ENCODE measurements at regions not wholly inside any gene's neighbourhood (a gene's known extent, or its start where the extent isn't known, plus 50 kb on each side); places are given as distances from the start of the nearest gene placed in this dataset.
A peak's percentile ranks its signal among the peaks of the same experiment; 100 is the strongest.
"Not testable (repeated sequence)": the region's sequence is repeated elsewhere in the genome, so short reads cannot be mapped to it uniquely, and the experiment has no call there.

DNA sequence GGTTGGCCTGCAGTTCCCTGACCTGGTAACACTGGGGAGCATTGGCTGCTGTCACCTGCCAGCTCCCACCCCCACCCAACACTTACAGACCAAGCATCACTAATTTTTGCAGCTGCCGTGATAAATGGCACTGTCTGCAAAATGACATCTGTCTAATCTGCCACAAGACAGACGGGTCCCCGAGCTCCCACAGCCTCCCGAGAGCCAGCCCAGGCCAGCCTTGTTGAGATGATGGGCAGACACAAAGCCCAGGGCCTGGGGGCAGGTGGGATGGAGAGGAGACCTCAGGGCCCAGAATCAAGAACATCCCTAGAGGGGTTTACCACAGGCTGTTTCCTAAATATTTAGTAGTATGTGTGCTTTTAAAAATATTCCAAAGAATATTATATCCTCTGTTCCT is 203.4 kb downstream of the TBC1D2B start:
- in situ Hi-C loops (cut with MboI; ENCODE audit: low pct_unique_long_range_greater_than_20kb in 2 of 9, low sequenced_read_pairs in 9 of 9, unreplicated experiment in 9 of 9): loop anchor here in 2 of 9 experiments (25.0 kb wide), 1 partner anchor 762 kb away; no protein-coding TSS in a partner anchor
- Histone ChIP-seq H3K27ac (no peak overlapping the region), H3K4me3 (no peak overlapping the region), H3K4me1 (replicated peaks in 1 of 2) (peaks cover 18 to 25% of the 10 kb centered on the region in 2 donors)
- ATAC-seq (replicated peaks in 6 of 8): no peak
- 81 to 95% (median 94%) methylated on average over 3 of the region's 4 CpGs; no CpG with 5 or more reads in 7 of the 10 experiments for WGBS, 10 experiments

DNA sequence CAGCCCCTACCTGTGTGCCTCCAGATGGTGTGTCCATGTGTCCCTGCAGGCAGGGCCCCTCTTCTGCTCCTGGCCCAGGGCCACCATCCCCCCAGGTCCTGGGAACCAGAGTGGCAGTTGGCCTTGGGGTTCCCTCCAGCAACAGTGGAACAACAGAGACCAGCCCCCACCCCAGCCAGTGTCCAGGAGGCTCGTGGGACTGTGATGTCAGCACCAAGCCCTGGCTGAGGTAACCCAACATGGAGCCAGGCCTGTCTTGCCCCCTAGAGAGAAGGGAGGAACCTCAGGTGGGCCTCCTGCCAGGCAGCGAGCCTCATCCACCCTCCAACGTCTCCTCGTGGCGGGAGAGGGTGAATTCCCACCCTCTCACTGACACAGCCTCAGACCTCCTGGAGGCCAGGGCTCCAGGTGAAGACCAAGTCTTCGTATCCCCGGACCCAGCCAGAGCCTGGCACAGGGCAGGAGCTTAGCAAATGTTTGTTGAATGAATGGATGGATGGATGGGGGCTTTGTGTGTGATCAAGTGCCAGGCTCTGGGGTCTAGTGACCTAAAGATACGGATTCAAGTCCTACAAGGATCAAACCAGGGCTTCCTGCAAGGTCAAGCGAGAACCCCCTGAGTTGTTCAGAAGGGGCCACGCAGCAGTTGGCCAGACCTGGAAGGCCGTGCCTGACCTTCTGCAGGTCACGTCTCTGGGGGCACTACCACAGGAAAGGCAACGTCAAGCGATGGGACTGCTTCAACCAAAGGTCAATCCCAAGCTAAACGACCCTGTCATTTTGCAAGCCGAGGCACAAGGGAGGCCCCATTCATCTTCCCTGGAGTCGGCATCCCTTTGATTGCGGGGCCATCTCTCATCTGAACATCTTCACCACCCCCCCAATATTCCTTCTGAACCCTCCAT is 204.7 kb downstream of the TBC1D2B start:
- H3K4me3 ChIP-seq; ATAC-seq (replicated peaks in 6 of 8); H3K27ac ChIP-seq: not testable (repeated sequence)
- in situ Hi-C loops (cut with MboI; ENCODE audit: low pct_unique_long_range_greater_than_20kb in 2 of 9, low sequenced_read_pairs in 9 of 9, unreplicated experiment in 9 of 9): loop anchor here in 2 of 9 experiments (25.0 kb wide), 1 partner anchor 760 kb away; no protein-coding TSS in a partner anchor
- H3K4me1 ChIP-seq (replicated peaks in 1 of 2): peaks cover 24 to 29% of the 10 kb centered on the region in 2 donors
- WGBS, 10 experiments: 75 to 100% (median 95%) methylated on average over 2 to 4 of the region's 18 CpGs; no CpG with 5 or more reads in 7 of the 10 experiments

DNA sequence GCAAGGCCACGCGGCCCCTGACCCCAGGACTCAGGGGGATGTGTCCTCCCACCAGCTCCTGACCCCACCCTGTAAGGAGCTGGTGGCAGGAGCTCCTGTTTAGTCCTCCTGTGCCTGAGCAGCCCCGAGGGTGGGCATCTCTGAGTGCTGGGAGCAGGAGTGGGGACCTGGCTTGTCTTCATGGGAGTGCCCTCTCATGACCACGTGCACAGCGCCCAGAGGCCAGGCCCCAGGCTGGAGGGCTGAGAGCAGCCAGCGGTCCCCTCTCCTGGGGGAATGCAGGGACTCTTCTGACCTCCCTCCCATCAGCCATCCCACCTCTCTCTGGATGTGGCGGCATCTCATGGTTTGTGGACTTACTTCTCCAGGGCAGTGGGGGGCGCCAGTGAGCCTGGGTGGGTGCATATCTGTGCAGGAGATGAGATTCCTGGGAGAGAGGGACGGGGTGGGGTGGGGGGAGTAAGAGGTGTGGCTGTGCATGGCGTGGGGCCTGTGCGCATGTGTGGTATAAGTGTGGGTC is 205.6 kb downstream of the TBC1D2B start:
- in situ Hi-C loops (cut with MboI; ENCODE audit: low pct_unique_long_range_greater_than_20kb in 2 of 9, low sequenced_read_pairs in 9 of 9, unreplicated experiment in 9 of 9): loop anchor here in 2 of 9 experiments (25.0 kb wide), 1 partner anchor 760 kb away; no protein-coding TSS in a partner anchor
- H3K4me1 ChIP-seq (replicated peaks in 1 of 2): peaks cover 27 to 34% of the 10 kb centered on the region in 2 donors
- peak in 1 of 8 experiments; percentile 3 for ATAC-seq (replicated peaks in 6 of 8)
- 58% methylated on average over 2 of the region's 11 CpGs; no CpG with 5 or more reads in 9 of the 10 experiments for WGBS, 10 experiments
- H3K27ac ChIP-seq: no peak overlapping the region
- no peak overlapping the region for H3K4me3 ChIP-seq

DNA sequence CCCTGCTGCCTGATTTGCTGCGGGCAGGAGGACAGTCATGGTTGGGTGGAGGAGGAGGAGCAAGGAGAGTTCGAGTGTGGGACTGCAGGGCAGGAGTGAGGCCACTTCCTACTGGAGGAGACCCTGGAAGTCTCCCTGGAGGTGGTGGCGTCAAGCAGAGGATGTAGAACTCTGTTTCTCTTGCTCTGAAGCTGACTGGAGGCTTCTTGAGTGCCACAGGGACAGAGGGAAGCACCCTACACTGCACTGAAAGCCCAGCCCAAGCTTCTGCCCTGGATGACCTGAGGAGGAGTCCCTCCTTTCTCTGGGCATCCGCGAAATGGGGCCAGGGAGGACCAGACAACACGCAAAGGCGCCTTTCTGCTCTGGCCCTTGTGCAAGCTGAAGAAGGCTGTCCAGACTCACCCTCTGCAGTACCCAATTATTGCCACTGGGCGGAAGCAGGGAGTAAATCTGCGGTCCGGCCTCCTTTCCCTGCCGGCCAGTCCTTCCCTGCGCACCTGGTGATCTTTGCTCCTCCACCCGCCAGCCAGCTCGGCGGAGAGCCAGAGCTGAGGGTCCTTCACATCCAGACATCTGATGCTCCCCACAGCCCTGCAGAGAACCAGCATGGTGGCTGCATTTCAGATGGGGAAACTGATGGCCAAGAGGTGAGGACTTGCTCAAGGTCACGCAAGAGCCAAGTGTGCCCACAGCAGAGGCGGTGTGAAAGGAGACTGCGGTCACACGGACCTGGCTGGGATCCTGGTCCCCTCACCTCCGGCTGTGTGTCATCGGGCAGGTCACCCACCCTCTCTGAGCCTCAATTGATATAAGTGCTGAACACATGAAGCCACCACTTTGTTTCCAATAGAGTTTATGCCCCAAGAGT is 207.1 kb downstream of the TBC1D2B start:
- H3K4me3 ChIP-seq: no peak overlapping the region
- 0 to 83% (median 40%) methylated on average over 1 to 5 of the region's 21 CpGs; no CpG with 5 or more reads in 2 of the 10 experiments for WGBS, 10 experiments
- in situ Hi-C loops (cut with MboI; ENCODE audit: low pct_unique_long_range_greater_than_20kb in 2 of 9, low sequenced_read_pairs in 9 of 9, unreplicated experiment in 9 of 9): loop anchor here in 2 of 9 experiments (25.0 kb wide), 1 partner anchor 758 kb away; no protein-coding TSS in a partner anchor
- ATAC-seq (replicated peaks in 6 of 8): peak in 7 of 8 experiments; percentile 15 to 87 (median 17)
- H3K27ac ChIP-seq: no peak overlapping the region
- H3K4me1 ChIP-seq (replicated peaks in 1 of 2): peaks cover 32 to 38% of the 10 kb centered on the region in 2 donors

DNA sequence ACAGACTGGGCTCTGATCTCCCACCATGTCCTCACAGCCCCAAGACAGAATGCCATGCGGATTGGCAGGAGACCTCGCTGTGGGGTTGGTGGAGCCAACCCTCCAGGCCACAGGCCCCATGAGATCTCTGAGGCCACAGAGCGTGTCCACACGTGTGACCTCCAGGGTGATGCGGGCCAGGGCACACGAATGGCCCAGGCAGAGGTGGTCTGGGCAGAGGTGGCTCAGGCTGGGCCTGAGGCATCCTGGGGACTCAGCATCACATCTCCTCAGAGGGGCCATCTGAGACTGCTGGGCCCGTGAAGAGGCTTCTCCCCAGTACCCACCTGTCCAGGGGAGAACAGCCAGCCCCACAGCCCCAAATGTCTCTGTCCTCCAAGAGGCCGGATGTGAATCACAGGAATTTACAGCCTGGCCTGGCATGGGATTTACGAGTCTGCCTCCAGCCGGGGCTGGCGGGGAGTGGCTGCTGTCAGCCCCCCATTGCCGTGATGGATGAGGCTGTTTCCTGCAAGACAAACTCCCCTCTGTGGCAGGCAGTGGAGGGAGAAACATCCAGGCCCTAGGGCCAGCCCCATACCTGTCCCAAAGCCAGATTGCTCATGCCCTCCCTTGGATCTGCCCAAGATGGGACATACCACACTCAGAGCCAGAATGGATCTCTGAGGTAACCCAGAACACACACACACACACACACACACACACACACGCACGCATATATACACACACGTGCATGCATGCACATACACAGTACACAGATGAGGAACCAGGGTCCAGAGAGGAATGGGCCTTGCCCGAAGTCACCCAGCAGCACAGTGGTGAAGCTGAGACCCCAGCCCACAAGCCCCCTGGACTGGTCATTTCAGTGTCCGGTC is 208.3 kb downstream of the TBC1D2B start:
- in situ Hi-C loops (cut with MboI; ENCODE audit: low pct_unique_long_range_greater_than_20kb in 2 of 9, low sequenced_read_pairs in 9 of 9, unreplicated experiment in 9 of 9): loop anchor here in 2 of 9 experiments (25.0 kb wide), 1 partner anchor 757 kb away; no protein-coding TSS in a partner anchor
- peaks cover 42 to 43% of the 10 kb centered on the region in 2 donors for H3K4me1 ChIP-seq (replicated peaks in 1 of 2)
- ATAC-seq (replicated peaks in 6 of 8): peak in 5 of 8 experiments; percentile 49 to 77 (median 72)
- peak overlapping the region; percentile 62 to 63 for H3K27ac ChIP-seq
- 26 to 65% methylated on average over 4 to 6 of the region's 17 CpGs; no CpG with 5 or more reads in 8 of the 10 experiments for WGBS, 10 experiments
- no peak overlapping the region for H3K4me3 ChIP-seq

DNA sequence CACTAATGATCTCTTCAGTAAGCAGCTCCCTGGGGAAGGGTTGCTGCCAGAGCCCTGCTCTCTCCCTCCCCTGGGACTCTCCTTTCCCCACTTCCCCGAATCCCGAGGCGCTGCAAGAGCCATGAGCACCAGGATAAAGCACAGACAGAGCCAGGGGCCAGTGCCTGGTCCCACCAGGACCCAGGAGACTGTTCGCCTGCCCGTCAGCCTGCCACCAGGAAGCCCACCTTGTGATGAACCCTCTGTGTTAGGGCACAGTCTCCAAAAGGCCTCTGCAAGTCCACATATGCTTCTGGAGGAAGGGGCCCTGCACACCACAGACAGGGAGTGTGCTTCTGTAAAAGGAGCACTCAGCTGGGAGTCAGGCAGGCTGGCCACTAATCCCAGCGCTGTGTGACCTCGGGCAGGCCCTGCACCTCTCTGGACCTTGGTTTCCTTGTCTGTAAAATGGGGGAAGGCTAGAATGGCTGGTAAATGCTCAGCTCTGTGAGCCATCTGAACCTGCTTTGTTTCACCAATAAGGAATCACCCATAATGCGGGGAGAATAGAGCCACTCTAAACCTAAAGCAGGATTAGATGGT is 209.4 kb downstream of the TBC1D2B start:
- not testable (repeated sequence) for H3K27ac ChIP-seq; H3K4me3 ChIP-seq; ATAC-seq (replicated peaks in 6 of 8)
- in situ Hi-C loops (cut with MboI; ENCODE audit: low pct_unique_long_range_greater_than_20kb in 2 of 9, low sequenced_read_pairs in 9 of 9, unreplicated experiment in 9 of 9): loop anchor here in 2 of 9 experiments (25.0 kb wide), 1 partner anchor 756 kb away; no protein-coding TSS in a partner anchor
- WGBS, 10 experiments: 50 to 100% (median 92%) methylated on average over 1 to 3 of the region's 8 CpGs; no CpG with 5 or more reads in 6 of the 10 experiments
- H3K4me1 ChIP-seq (replicated peaks in 1 of 2): peaks cover 38 to 46% of the 10 kb centered on the region in 2 donors

DNA sequence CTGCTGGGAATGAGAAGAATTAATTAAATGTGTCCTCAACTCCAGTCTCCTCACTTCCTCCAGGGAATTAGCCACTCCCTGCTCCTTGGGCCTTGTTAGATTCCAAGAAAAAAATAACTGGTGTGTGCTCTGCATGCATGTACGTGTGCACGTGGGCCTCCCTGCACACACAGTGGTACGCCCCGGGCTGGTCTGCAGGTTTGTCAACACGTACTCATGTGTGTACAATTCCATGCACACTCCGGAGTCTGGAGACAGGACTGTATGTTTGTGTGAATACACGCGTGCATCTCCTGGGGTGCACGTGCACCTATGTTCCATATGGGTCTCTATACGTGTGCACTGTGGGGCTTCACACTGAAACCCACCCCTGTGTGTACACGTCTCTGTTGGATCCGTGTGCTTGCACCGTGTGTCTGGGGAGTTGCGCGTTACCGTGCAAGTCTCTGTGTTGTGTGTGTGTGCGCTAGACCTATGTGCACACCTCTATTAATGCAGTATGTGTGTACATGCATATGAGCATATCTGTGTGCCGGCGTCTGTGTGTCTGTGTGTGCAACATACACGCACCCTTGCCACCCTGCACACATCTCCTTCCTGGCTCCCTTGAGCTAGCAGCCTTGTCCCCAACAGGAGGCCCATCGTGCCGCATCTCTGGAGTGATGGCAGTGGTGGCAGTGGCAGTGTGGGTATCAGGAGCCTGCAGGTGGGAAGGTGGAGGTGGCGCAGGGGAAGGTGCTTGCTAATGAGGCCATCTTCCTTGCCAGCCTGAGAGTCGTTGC is 210.1 kb downstream of the TBC1D2B start:
- ATAC-seq (replicated peaks in 6 of 8): no peak
- Histone ChIP-seq H3K4me3 (no peak overlapping the region), H3K4me1 (replicated peaks in 1 of 2) (peaks cover 43 to 53% of the 10 kb centered on the region in 2 donors), H3K27ac (no peak overlapping the region)
- WGBS, 10 experiments: 60 to 100% (median 86%) methylated on average over 2 to 10 of the region's 24 CpGs; no CpG with 5 or more reads in 5 of the 10 experiments
- in situ Hi-C loops (cut with MboI; ENCODE audit: low pct_unique_long_range_greater_than_20kb in 2 of 9, low sequenced_read_pairs in 9 of 9, unreplicated experiment in 9 of 9): loop anchor here in 2 of 9 experiments (25.0 kb wide), 1 partner anchor 755 kb away; no protein-coding TSS in a partner anchor

DNA sequence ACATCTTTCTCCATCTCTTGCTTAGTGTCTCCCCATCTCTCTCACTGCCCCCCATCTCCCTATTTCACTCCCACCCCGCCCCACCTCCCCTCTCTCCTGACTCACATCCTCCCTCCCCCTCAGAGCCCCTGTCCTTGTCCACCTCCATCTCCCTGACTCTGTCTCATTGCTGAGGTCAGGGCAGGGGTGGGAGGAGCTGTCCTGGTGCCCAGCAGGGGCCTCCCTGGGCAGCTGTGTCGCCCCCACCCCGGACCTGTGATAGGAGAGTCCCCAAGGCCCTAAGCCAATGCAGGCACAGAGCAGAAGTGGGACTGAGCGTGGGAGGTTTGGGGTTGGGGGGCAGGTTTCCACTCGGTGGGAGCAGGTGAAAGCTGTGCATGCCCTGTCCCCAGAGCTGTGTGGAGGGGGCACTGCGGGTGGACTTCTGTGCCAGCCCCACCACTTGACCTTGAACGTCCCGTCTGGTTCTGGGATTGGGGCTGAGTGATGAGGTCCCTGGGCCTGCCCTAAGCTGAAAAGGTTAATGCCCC is 210.8 kb downstream of the TBC1D2B start:
- WGBS, 10 experiments: no CpG with 5 or more reads among the region's 8 CpGs
- Histone ChIP-seq H3K4me1 (replicated peaks in 1 of 2) (peaks cover 47 to 51% of the 10 kb centered on the region in 2 donors), H3K4me3 (no peak overlapping the region), H3K27ac (no peak overlapping the region)
- in situ Hi-C loops (cut with MboI; ENCODE audit: low pct_unique_long_range_greater_than_20kb in 2 of 9, low sequenced_read_pairs in 9 of 9, unreplicated experiment in 9 of 9): loop anchor here in 2 of 9 experiments (25.0 kb wide), 1 partner anchor 754 kb away; no protein-coding TSS in a partner anchor
- no peak for ATAC-seq (replicated peaks in 6 of 8)

DNA sequence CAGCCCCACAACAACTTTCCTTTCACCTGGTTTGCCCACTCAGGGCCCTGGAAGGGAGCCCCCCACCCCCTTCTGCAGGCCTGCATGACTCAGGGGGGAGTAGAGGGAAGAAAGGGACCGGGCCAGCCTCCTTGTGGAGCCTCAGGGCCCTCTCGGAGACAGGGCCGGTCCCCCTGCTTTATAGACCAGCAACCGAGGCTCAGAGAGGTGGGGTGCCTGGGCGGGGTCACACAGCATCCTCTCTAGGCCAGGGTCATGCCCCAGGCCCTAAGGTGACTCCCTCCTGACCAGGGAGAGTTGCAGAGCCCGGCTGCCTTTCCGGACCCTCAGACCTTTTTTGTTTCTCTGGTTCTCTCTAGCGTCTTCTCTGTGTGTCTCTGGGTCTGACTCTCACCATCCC is 211.3 kb downstream of the TBC1D2B start:
- in situ Hi-C loops (cut with MboI; ENCODE audit: low pct_unique_long_range_greater_than_20kb in 2 of 9, low sequenced_read_pairs in 9 of 9, unreplicated experiment in 9 of 9): loop anchor here in 2 of 9 experiments (25.0 kb wide), 1 partner anchor 754 kb away; no protein-coding TSS in a partner anchor
- WGBS, 10 experiments: 20 to 100% (median 80%) methylated on average over 1 to 3 of the region's 8 CpGs; no CpG with 5 or more reads in 5 of the 10 experiments

DNA sequence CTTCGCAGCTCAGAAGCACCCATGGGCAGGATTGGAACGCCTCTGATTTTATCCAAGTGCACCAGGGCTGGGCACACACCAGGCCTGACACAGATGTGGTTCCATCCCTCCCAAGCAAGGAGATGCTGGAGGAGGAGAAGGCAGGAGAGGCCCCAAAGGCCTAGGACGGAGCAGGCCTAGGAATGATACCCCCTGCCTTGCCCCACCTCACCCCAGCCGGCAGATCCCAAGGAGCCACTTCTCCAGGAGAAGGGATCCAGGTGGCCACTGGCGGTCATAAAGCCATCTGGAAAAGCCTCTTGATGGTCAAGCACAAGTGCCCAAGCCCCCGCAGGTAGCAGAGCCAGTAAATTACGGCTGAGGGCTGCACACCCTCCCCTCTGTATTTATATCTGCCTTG is 211.8 kb downstream of the TBC1D2B start:
- no peak for ATAC-seq (replicated peaks in 6 of 8)
- in situ Hi-C loops (cut with MboI; ENCODE audit: low pct_unique_long_range_greater_than_20kb in 2 of 9, low sequenced_read_pairs in 9 of 9, unreplicated experiment in 9 of 9): loop anchor here in 2 of 9 experiments (25.0 kb wide), 1 partner anchor 753 kb away; no protein-coding TSS in a partner anchor

More for the DNA sequence above, 211.3 kb downstream of the TBC1D2B start:
- H3K27ac ChIP-seq: no peak overlapping the region
- no peak overlapping the region for H3K4me3 ChIP-seq
- H3K4me1 ChIP-seq (replicated peaks in 1 of 2): peaks cover 42 to 46% of the 10 kb centered on the region in 2 donors
- no peak for ATAC-seq (replicated peaks in 6 of 8)

More for the DNA sequence above, 211.8 kb downstream of the TBC1D2B start:
- 10 to 100% (median 90%) methylated on average over 1 to 2 of the region's 7 CpGs; no CpG with 5 or more reads in 4 of the 10 experiments for WGBS, 10 experiments
- Histone ChIP-seq H3K27ac (no peak overlapping the region), H3K4me3 (no peak overlapping the region), H3K4me1 (replicated peaks in 1 of 2) (peaks cover 39 to 44% of the 10 kb centered on the region in 2 donors)
